Gastroesophageal sphincter (tissue), 4 donors: ENCODE measurements at regions not wholly inside any gene's neighbourhood (a gene's known extent, or its start where the extent isn't known, plus 50 kb on each side); places are given as distances from the start of the nearest gene placed in this dataset.

ENCODE experiments used
- ATAC-seq: fragments of 150-250 bp; one replicate; pipeline ENCODE4 v1.9.1; 2016; ENCODE audit warnings: mild to moderate bottlenecking, moderate library complexity
- H3K27ac ChIP-seq, 4 donors: fragments of 200-600 bp; sonication (generic) in 3 of 4; 1 replicate in 3 of 4; 2 replicates in 1 of 4; pipeline ENCODE4 v1.5.1; 2016 to 2019
- H3K27me3 ChIP-seq: fragments of 200-600 bp; sonication (generic); one replicate; pipeline ENCODE4 v1.5.1; 2019
- H3K36me3 ChIP-seq, 2 donors: fragments of 200-600 bp; sonication (generic); one replicate each; pipeline ENCODE4 v1.5.1; 2019; ENCODE audit warnings: control low read depth in 1 of 2
- H3K4me1 ChIP-seq, 3 donors: fragments of 200-600 bp; sonication (generic); 1 replicate in 2 of 3; 2 replicates in 1 of 3; pipeline ENCODE4 v1.5.1; 2016 to 2019; ENCODE audit warnings: control low read depth in 2 of 3
- H3K4me3 ChIP-seq, 2 donors: fragments of 200-600 bp; sonication (generic); one replicate each; pipeline ENCODE4 v1.5.1; 2019; ENCODE audit warnings: mild to moderate bottlenecking in 1 of 2, moderate library complexity in 1 of 2
- H3K9me3 ChIP-seq, 3 donors: fragments of 200-600 bp; sonication (generic); one replicate each; pipeline ENCODE4 v1.5.1; 2017 to 2019; ENCODE audit warnings: control low read depth in 2 of 3
- CTCF ChIP-seq, 4 experiments: fragments of 200-600 bp in 2 of 4; fragments of 450-650 bp in 2 of 4; sonication (generic) in 1 of 4; IDR thresholded peaks; one replicate each; pipeline ENCODE4 v1.5.1; 2017 to 2019; ENCODE audit warnings: antibody characterized with exemption in 4 of 4, mild to moderate bottlenecking in 2 of 4, moderate library complexity in 2 of 4
- EP300 ChIP-seq: sonication (generic); formaldehyde crosslinking; IDR thresholded peaks from one replicate; pipeline ENCODE4 v1.6.1; 2017; ENCODE audit warnings: antibody characterized with exemption, mild to moderate bottlenecking
- POLR2A ChIP-seq, 2 donors: fragments of 450-650 bp; IDR thresholded peaks; one replicate each; pipeline ENCODE4 v1.6.1; 2017; ENCODE audit warnings: antibody characterized with exemption in 2 of 2, mild to moderate bottlenecking in 2 of 2, moderate library complexity in 1 of 2
- POLR2AphosphoS5 ChIP-seq: sonication (generic); formaldehyde crosslinking; IDR thresholded peaks from one replicate; pipeline ENCODE4 v1.6.1; 2017; ENCODE audit warnings: antibody characterized with exemption
- WGBS, 2 donors: methylation state at CpG; one replicate each; pipeline ENCODE4 v1.1.5; 2018; ENCODE audit warnings: low coverage in 1 of 2; 5-methylcytosine and 5-hydroxymethylcytosine counted together

GRCh38 chr6:48016020-48016755, 94.8 kb downstream of the PTCHD4 start:
- WGBS, 2 donors, result 75 to 93% methylated on average over 5 of the region's 5 CpGs
- TF ChIP-seq POLR2AphosphoS5, result no peak
- TF ChIP-seq CTCF (IDR thresholded peaks at IDR 0.05), result no peak
- no peak for TF ChIP-seq POLR2A (IDR thresholded peaks at IDR 0.05)
- TF ChIP-seq EP300, result no peak
- no peaks in the 10 kb centered on the region for H3K4me1 ChIP-seq
- no peak for ATAC-seq
- no peaks in the 10 kb centered on the region for H3K9me3 ChIP-seq
- no peaks in the 10 kb centered on the region for H3K36me3 ChIP-seq
- H3K27ac ChIP-seq, result no peak overlapping the region
- H3K27me3 ChIP-seq, result no peaks in the 10 kb centered on the region
- H3K4me3 ChIP-seq, result no peak overlapping the region

GRCh38 chr6:47992809-47993208, 118.2 kb downstream of the PTCHD4 start:
- Histone ChIP-seq H3K27ac (no peak overlapping the region), H3K4me3 (no peak overlapping the region), H3K4me1 (no peaks in the 10 kb centered on the region), H3K9me3 (no peaks in the 10 kb centered on the region), H3K27me3 (no peaks in the 10 kb centered on the region), H3K36me3 (no peaks in the 10 kb centered on the region)
- no peak for ATAC-seq
- TF ChIP-seq POLR2AphosphoS5, result no peak
- no peak for TF ChIP-seq CTCF (IDR thresholded peaks at IDR 0.05)
- no peak for TF ChIP-seq POLR2A (IDR thresholded peaks at IDR 0.05)
- TF ChIP-seq EP300, result no peak
- WGBS, 2 donors, result 46 to 56% methylated on average over 3 of the region's 3 CpGs

GRCh38 chr6:47983491-47983890, 127.5 kb downstream of the PTCHD4 start:
- Histone ChIP-seq H3K36me3 (no peaks in the 10 kb centered on the region), H3K27ac (no peak overlapping the region), H3K4me3 (no peak overlapping the region), H3K27me3 (no peaks in the 10 kb centered on the region), H3K4me1 (no peaks in the 10 kb centered on the region), H3K9me3 (no peaks in the 10 kb centered on the region)
- no peak for TF ChIP-seq CTCF (IDR thresholded peaks at IDR 0.05)
- no peak for TF ChIP-seq EP300
- no peak for TF ChIP-seq POLR2AphosphoS5
- TF ChIP-seq POLR2A (IDR thresholded peaks at IDR 0.05), result no peak
- 80 to 100% methylated on average over 2 of the region's 2 CpGs for WGBS, 2 donors
- ATAC-seq, result no peak

GRCh38 chr6:47977314-47977713, 133.7 kb downstream of the PTCHD4 start:
- Histone ChIP-seq H3K27me3 (no peaks in the 10 kb centered on the region), H3K27ac (no peak overlapping the region), H3K9me3 (no peaks in the 10 kb centered on the region), H3K4me3 (no peak overlapping the region), H3K4me1 (no peaks in the 10 kb centered on the region), H3K36me3 (no peaks in the 10 kb centered on the region)
- no peak for ATAC-seq
- no peak for TF ChIP-seq POLR2AphosphoS5
- no peak for TF ChIP-seq POLR2A (IDR thresholded peaks at IDR 0.05)
- no peak for TF ChIP-seq CTCF (IDR thresholded peaks at IDR 0.05)
- TF ChIP-seq EP300, result no peak

- WGBS, 2 donors, result 42 to 46% methylated on average over 2 of the region's 2 CpGs
- Histone ChIP-seq H3K36me3 (no peaks in the 10 kb centered on the region), H3K9me3 (no peaks in the 10 kb centered on the region), H3K27ac (no peak overlapping the region), H3K27me3 (no peaks in the 10 kb centered on the region), H3K4me3 (no peak overlapping the region), H3K4me1 (no peaks in the 10 kb centered on the region)
- TF ChIP-seq POLR2AphosphoS5, result no peak
- TF ChIP-seq POLR2A (IDR thresholded peaks at IDR 0.05), result no peak
- no peak for TF ChIP-seq EP300
- ATAC-seq, result no peak
These were observed 136.9 kb downstream of the PTCHD4 start for GRCh38 chr6:47974106-47974505.
